H4 (cell line): ENCODE measurements at regions not wholly inside any gene's neighbourhood (a gene's known extent, or its start where the extent isn't known, plus 50 kb on each side); places are given as distances from the start of the nearest gene placed in this dataset.
"Not testable (repeated sequence)": the region's sequence is repeated elsewhere in the genome, so short reads cannot be mapped to it uniquely, and the experiment has no call there.

Experiments
- DNase-seq: peaks from one replicate; pipeline ENCODE4 v3.0.0-alpha.2; 2015; ENCODE audit warnings: low spot score

GRCh38 chr6:155939253-155939652 is 483.6 kb upstream of the NOX3 start:
- DNase-seq, result no peak

DNA sequence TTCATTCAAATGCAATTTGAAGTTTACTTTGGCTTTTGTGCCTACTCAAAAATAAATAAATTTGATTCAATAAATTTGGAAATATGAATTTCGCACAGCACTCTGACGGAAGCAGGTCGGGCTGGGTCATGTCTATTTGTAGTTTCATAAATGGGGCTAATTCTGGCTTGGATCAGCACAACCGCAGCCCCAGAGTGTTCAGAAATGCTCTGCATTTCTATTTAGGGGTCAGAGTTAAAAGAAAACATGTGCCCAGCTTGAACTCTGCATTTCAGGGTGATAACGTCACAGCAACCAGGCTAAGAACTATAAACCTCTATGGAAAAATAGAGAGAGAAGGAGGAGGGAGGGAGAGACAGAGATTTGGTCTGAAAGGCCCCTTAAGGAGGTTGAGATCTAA is 480.9 kb upstream of the NOX3 start:
- no peak for DNase-seq

- DNase-seq, result no peak
Observed at GRCh38 chr6:155936127-155936526, 480.5 kb upstream of the NOX3 start.

GRCh38 chr6:155916846-155917624 is 461.4 kb upstream of the NOX3 start:
- DNase-seq, result no peak

DNA sequence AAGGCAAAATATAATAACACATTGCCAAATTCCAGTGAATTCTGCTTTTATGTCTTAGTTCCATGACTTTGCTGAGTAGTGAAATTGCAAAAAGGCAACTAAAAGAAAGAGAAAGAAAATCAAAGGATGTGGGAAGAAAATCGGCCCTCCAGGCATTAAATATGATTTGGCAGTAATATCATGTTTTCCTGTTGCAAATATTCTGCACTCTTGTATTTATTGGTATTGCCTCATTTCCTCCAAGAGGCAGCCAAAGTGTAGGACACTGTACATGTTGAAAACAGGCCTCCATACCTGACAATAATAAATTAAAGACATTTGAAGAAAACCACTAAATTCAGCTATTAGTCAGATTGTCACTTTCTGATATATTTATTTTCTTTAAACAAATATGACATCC is 460.0 kb upstream of the NOX3 start:
- DNase-seq, result no peak

GRCh38 chr6:155913816-155914215 is 458.2 kb upstream of the NOX3 start:
- no peak for DNase-seq

DNA sequence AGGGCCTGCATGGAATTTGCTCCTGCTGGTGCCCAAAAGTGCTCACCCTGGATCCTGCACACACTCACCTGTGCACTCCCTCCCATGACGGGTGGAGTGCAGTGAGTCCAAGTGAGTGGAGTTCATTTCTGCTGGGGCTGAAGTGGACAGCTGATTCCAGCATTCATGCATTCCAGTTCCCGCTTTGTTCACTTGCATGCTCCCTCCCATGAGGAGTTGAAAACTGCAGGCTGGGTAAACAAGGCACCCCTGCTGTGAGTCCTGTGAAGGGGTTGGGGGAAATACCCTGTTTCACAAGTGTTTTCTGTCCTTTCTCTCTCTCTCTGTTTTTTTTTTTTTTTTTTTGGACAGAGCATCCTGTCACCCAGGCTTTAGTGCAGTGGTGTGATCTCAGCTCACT is 454.1 kb upstream of the NOX3 start:
- no peak for DNase-seq

DNA sequence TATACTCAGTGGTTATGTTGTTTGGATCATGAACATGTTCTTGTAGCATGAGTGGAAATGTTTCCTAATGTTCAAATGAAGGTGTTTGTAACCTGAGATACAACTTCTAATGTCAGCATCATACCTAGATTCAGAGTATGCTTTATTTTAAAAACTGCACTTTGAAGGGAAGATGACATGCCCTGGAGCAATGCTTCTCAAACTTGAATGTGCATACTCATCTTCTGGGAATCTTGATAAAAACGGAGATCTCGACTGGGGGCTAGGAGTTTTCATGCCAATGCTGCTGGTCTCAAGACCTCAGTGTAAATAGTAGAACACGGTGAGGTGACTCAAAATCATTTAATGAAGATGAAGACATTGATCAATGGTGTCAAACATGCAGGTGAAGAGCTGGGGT is 440.0 kb upstream of the NOX3 start:
- no peak for DNase-seq

DNA sequence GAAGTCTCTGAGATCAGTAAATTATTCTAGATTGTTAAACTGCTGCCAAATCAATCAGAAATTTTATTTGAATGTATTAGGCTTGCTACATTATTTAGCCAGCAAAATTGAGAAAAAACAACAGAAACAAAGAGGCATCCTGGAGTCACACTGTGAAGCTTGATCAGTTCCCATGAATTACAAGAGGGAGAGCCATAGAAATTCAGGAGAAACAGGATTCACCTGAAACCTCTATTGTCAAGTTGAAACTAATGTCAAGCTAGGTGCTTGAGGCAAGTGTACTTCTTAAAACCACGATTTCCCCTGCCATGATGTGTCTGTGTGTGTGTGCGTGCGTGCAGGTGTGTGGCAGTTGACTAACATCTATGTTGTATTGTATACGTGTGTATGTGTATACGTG is 439.1 kb upstream of the NOX3 start:
- no peak for DNase-seq

DNA sequence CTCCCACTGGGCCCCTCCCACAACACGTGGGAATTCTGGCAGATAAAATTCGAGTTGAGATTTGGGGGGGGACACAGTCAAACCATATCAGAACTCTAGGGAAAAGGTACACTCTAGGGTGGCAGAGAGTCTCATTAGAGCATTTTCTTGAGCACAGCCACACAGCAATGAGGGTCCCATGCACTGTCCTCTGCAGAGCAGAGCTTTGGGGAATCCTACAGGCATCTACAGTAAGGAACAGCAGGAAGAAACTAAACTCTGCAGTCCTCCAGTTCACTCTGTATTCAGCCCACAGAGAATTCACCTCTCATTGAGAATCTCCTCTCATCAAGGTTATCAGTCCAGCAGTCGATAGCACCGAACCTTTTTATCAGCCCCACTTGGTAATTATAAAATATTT is 438.6 kb upstream of the NOX3 start:
- no peak for DNase-seq

DNA sequence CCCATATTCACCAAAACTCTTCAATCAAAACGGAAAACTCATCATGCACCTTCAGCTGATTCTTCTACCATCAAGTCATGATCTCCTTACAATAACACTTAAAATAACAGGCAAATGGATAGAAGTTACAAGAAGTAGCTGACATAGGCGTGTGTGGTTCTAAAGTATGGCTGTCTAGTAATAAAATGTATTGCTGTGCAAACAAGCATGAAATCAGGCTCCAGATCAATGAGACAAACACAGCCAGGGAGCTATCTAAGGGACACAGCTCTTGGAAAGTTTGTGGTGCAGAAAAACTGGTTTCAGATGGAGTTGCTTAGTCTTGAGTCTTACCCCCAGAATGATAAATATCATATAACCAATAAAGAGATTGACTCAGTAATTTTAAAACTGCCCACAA is 434.8 kb upstream of the NOX3 start:
- DNase-seq, result no peak

- DNase-seq, result no peak
Observed at GRCh38 chr6:155889410-155889809, 433.8 kb upstream of the NOX3 start.

GRCh38 chr6:155887421-155887820 is 431.8 kb upstream of the NOX3 start:
- DNase-seq, result no peak

GRCh38 chr6:155883741-155884140 is 428.1 kb upstream of the NOX3 start:
- peak; percentile 58 for DNase-seq

DNA sequence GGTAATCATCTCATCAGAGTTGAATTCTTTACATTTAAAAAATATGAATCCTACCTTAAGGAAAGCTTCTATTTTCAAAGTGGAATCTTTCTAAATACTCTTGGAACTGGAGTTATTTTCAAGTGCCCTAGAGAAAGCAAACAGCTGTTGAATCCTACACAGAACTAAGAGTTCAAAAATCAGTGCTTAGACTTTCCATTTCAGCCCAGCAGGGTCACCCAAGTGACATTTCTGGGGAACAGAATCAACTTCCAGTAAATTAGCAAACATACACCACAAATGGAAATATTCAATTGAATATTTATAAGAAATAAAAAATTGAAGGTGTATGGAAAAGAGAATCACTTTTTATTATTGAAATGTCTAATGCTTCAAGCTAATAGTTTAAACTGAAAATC is 427.7 kb upstream of the NOX3 start:
- peak; percentile 10 for DNase-seq

DNA sequence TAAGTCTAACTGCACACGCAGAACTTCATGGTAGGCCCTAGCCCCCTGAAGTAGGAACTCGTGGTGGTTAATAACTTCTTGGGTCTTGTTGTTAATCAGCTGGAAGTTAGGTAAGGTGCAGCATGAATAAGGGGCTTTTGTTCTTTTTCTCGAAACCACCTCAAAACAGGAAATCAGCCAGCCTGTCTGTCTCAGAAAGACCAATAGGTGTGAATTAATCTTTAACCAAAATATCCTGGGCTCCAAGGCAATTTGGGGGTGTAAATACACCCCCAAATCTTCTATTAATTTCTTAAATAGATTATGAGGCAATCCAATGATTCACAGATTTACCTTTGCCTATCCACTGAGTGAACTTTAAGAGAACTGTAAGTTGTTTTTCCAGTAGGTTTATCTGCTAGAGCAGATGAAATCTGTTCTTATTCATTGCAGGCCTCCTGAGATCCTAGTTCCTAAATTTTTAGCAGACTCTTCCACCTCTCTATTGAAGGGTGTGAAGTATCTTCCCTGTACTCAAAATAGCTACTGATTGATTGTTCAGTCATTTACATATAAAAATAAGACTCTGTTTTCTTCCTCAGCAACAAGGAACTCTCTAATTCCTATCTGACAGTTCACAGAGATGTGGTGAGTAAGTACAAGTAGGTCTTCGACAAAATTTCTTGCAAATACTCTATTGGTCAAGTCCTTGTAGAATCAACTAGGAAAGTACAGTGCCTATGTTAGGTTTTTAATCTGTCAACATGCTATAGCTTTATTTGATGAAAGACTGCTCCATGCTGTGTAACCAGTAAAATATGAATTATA is 427.1 kb upstream of the NOX3 start:
- no peak for DNase-seq

DNA sequence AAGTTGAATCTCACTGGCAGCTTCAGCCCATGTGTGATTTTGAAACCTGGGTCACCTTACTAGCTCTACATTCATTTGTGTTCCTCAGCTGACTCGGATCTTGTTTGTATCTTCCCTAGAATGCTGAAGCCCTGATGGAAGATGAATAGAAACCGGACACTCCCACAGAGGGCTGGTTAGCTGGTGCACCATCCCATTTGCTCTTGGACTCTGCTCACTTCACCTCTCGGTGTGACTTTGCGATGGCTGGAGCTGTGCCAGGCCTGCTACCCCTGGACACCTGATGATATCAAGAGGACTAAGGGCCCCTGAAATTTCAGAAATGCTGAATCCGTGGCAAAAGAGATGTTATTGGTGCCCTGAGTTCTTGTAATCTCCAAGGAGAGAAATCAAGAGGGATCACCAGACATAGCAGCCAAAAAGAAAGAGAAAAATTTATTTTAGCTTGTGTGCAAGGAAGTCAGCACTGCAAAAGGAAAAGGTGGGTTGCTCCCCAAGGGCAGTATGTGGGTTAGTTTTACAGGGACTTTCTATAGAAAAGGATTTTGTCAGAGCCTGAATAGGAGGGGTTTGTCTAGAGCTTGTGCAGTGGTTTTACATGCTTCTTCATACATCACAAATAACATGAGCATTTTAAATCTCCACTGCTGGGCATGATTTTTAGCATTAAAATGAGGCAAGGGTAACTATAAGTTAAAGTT is 426.3 kb upstream of the NOX3 start:
- no peak for DNase-seq

DNA sequence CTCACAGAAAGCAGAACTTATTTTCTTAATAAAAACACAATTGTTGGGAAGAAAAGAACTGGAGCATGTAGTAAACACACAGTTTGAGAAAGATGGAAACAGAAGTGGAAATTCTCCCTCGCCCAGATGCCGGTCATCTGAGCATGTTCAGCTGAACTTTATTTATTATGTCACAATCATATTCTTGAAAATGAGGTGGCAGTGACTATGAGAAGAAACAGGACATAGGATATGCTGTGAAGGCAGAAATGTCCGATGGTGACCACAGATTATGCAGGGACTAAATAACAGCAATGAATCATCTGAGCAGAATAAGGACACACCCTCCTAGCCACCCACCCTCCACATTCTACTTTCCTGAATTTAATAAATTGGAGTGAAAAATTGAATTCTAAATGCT is 425.3 kb upstream of the NOX3 start:
- peak; percentile 42 for DNase-seq

- no peak for DNase-seq
Observed at GRCh38 chr6:155872961-155873360, 417.3 kb upstream of the NOX3 start.

DNA sequence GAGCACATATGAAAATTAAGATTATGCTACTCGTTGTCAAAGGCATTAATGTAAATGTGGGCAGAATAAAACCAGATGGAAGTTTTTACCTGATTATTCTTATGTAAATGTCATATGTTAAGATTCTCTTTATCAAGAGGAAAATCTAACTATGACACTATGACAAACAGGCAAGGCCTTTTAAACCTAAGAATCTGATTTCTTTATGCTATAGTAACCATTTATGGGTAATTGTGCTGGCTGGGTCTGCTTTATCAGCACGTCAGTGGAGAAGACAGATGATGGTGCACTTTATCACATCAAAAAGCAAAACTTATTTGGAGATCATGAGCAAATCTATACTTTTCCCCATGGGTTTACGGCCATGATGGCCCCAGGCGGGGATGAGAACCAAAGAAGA is 412.0 kb upstream of the NOX3 start:
- DNase-seq, result no peak

GRCh38 chr6:155866676-155867390 is 411.2 kb upstream of the NOX3 start:
- not testable (repeated sequence) for DNase-seq

- DNase-seq, result no peak
Observed at GRCh38 chr6:155861821-155862220, 406.2 kb upstream of the NOX3 start.
